Endothelial cell of umbilical vein (primary cell): ENCODE measurements at regions not wholly inside any gene's neighbourhood (a gene's known extent, or its start where the extent isn't known, plus 50 kb on each side); places are given as distances from the start of the nearest gene placed in this dataset.

ENCODE experiments used
- BruUV-seq: library from RNA; stranded (reverse); fragments of 400-500 nt; replicated peaks from 2 replicates; lab custom pipeline; 2021; lab: Mats Ljungman, UMichigan
- CTCF ChIA-PET: fragments of 300-600, 350-600 bp; sonication (Branson Sonifier 250); formaldehyde crosslinking; loops from one replicate; lab custom pipeline; 2021; ENCODE audit warnings: antibody characterized with exemption, inconsistent platforms; lab: Charles Lee
- POLR2A ChIA-PET: fragments of 300-600, 350-600 bp; sonication (Branson Sonifier 250); formaldehyde crosslinking; loops from one replicate; lab custom pipeline; 2021; ENCODE audit warnings: antibody characterized with exemption, inconsistent platforms; lab: Charles Lee
- DNase-seq: peaks from one replicate; pipeline ENCODE4 v3.0.0-alpha.2; 2011; ENCODE audit warnings: low read depth, low spot score
- FAIRE-seq: peaks from 2 replicates; lab custom pipeline; 2011; peaks lifted over from hg19 to GRCh38; lab: Jason Lieb, UNC
- H2AFZ ChIP-seq: 2 replicates; pipeline ENCODE4 v1.6.0; 2012; ENCODE audit warnings: low read depth, low read length, control low read depth, inconsistent platforms
- H3K27ac ChIP-seq: 2 replicates; pipeline ENCODE4 v1.5.1; 2011; ENCODE audit warnings: low read depth, mild to moderate bottlenecking, control low read depth, low read length, moderate library complexity; ENCODE audit not compliant: insufficient read depth
- H3K27me3 ChIP-seq, 2 experiments: 2 replicates each; pipeline versions ENCODE4 v1.6.0 to v1.6.1; 2011; ENCODE audit warnings: low read length in 2 of 2, mixed read lengths in 1 of 2; ENCODE audit not compliant: control insufficient read depth in 2 of 2, insufficient read depth in 2 of 2
- H3K36me3 ChIP-seq, 2 experiments: 2 replicates in 1 of 2; 3 replicates in 1 of 2; pipeline ENCODE4 v1.5.1; 2011; ENCODE audit warnings: low read length in 2 of 2, mild to moderate bottlenecking in 1 of 2, moderate library complexity in 1 of 2; ENCODE audit not compliant: control insufficient read depth in 2 of 2, insufficient read depth in 2 of 2; ENCODE audit errors: extremely low read depth in 1 of 2
- H3K4me1 ChIP-seq: 3 replicates; pipeline ENCODE4 v1.5.1; 2011; ENCODE audit warnings: mild to moderate bottlenecking, low read length; ENCODE audit not compliant: control insufficient read depth, insufficient read depth; ENCODE audit errors: extremely low read depth
- H3K4me2 ChIP-seq: 2 replicates; pipeline ENCODE4 v1.6.1; 2011; ENCODE audit warnings: low read length, control low read depth, mixed read lengths; ENCODE audit not compliant: insufficient read depth
- H3K4me3 ChIP-seq, 3 experiments: fragments of 200-600 bp in 1 of 3; sonication (generic), shearing (Covaris generic) in 1 of 3; replicated peaks in 1 of 3; 2 replicates each; pipeline ENCODE4 v1.5.1; 2011 to 2016; ENCODE audit warnings: control low read depth in 3 of 3, low read length in 3 of 3, mild to moderate bottlenecking in 2 of 3, inconsistent platforms in 1 of 3, low read depth in 1 of 3, moderate library complexity in 1 of 3; ENCODE audit not compliant: insufficient read depth in 1 of 3
- H3K79me2 ChIP-seq: 2 replicates; pipeline ENCODE4 v1.6.0; 2012; ENCODE audit warnings: low read length, inconsistent platforms; ENCODE audit not compliant: control insufficient read depth, insufficient read depth
- H3K9ac ChIP-seq: replicated peaks from 2 replicates; pipeline ENCODE3; 2011; ENCODE audit warnings: low read length, control low read depth; ENCODE audit not compliant: insufficient read depth; ENCODE audit errors: extremely low read depth
- H3K9me1 ChIP-seq: replicated peaks from 3 replicates; pipeline ENCODE4 v1.6.0; 2011; ENCODE audit warnings: mild to moderate bottlenecking, low read length; ENCODE audit not compliant: control insufficient read depth, insufficient read depth; ENCODE audit errors: extremely low read depth
- H3K9me3 ChIP-seq: replicated peaks from 2 replicates; pipeline ENCODE4 v1.5.1; 2012; ENCODE audit warnings: low read length, inconsistent platforms; ENCODE audit not compliant: control insufficient read depth, insufficient read depth
- H4K20me1 ChIP-seq: replicated peaks from 2 replicates; pipeline ENCODE3; 2011; ENCODE audit warnings: mild to moderate bottlenecking, low read length; ENCODE audit not compliant: control insufficient read depth, insufficient read depth; ENCODE audit errors: extremely low read depth
- EZH2 ChIP-seq: IDR thresholded peaks from 2 replicates; pipeline ENCODE4 v1.6.1; 2012; ENCODE audit warnings: borderline replicate concordance, low read depth, mild to moderate bottlenecking, moderate library complexity, low read length, inconsistent platforms; ENCODE audit not compliant: severe bottlenecking
- FOS ChIP-seq: IDR thresholded peaks from 2 replicates; pipeline ENCODE4 v1.6.1; 2011; ENCODE audit warnings: mild to moderate bottlenecking, low read length, moderate library complexity, borderline replicate concordance; ENCODE audit not compliant: insufficient read depth
- GATA2 ChIP-seq: IDR thresholded peaks from 2 replicates; pipeline ENCODE4 v1.7.0; 2011; ENCODE audit warnings: low read depth, mild to moderate bottlenecking, moderate library complexity, mixed read lengths, low read length; ENCODE audit not compliant: insufficient read length, insufficient read depth
- JUN ChIP-seq: IDR thresholded peaks from 2 replicates; pipeline ENCODE4 v1.6.1; 2011; ENCODE audit warnings: borderline replicate concordance, low read depth; ENCODE audit not compliant: insufficient read length, insufficient read depth
- MYC ChIP-seq: IDR thresholded peaks from one replicate; pipeline ENCODE4 v1.6.1; 2011; ENCODE audit warnings: mild to moderate bottlenecking, low read depth, low read length
- POLR2A ChIP-seq: IDR thresholded peaks from 2 replicates; pipeline ENCODE4 v1.6.1; 2012; ENCODE audit warnings: low read depth, mild to moderate bottlenecking, control low read depth, low read length
- POLR2AphosphoS5 ChIP-seq: IDR thresholded peaks from 2 replicates; pipeline ENCODE4 v1.6.1; 2012; ENCODE audit warnings: low read depth, mild to moderate bottlenecking, control low read depth, low read length, moderate library complexity; ENCODE audit not compliant: insufficient read depth
- dilution Hi-C: fragments of 300-500 bp; cut with MboI; formaldehyde crosslinking; loops from one replicate; pipeline ENCODE4 v1.15.0; 2019; ENCODE audit warnings: low sequenced_read_pairs; ENCODE audit not compliant: extremely low pct_ligation_motif_present
- intact Hi-C: fragments of 100-400 bp; cut with micrococcal nuclease; formaldehyde crosslinking; loops from one replicate; pipeline ENCODE4 v1.10.0; 2022
- TF ChIP-seq, protein P1 (sequence below), 2 donors: IDR thresholded peaks; 1 replicate in 1 of 2; 2 replicates in 1 of 2; pipeline ENCODE4 v1.5.1; 2011; ENCODE audit warnings: low read length in 2 of 2, mild to moderate bottlenecking in 2 of 2, moderate library complexity in 2 of 2, control low read depth in 1 of 2, inconsistent platforms in 1 of 2, low read depth in 1 of 2; ENCODE audit not compliant: insufficient read depth in 1 of 2; ENCODE audit errors: extremely low read depth in 1 of 2
- TF ChIP-seq, protein P2 (sequence below): IDR thresholded peaks from 2 replicates; pipeline ENCODE4 v1.6.1; 2011; ENCODE audit not compliant: insufficient read depth, insufficient read length

DNA sequence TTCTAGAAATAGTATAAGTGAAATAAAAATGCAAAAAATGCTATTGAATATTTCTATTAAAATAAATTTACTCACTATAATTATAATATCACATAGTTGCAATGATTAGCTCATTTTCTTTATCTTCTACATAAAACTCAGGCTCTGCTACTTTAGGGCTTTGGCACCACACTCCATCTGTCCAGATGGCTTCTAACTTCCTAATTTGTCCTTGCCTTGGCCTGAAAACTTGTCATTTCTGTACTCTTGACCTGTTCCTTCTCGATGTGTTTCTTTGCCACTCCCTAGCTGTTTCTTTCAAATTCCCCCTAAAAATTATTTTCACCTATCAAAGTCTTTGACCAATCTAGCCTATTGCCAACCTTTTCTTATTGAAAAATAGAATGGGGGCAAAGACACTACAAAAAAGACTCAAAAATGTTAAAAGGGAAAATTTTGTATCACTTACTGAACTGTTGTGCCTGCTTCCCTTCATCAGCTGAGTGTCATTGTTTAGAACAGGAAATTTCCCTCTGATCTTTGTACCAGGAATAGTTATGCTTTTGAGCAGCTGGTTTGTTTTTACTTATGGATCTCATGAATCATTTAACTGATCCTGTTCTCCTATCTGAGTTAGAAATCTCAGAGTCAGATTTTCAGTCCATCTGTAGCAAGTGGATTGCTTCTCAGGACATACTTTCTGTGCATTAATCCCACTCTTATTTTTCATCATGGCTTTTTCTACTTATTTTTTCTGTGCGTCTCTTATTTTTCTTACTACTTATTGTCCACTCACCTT is 279.2 kb upstream of the CNR1 start:
- Histone ChIP-seq H3K27me3 (no peaks in the 10 kb centered on the region), H3K36me3 (no peaks in the 10 kb centered on the region), H3K4me1 (no peaks in the 10 kb centered on the region), H3K27ac (no peak overlapping the region), H3K4me2 (no peak overlapping the region), H3K9ac (no peak overlapping the region), H3K79me2 (no peaks in the 10 kb centered on the region), H3K9me1 (no peaks in the 10 kb centered on the region), H3K9me3 (no peaks in the 10 kb centered on the region), H4K20me1 (no peaks in the 10 kb centered on the region), H3K4me3 (no peak overlapping the region), H2AFZ (no peak overlapping the region)
- FAIRE-seq: no peak
- dilution Hi-C loops (no loop called here), intact Hi-C loops (no loop called here)
- BruUV-seq: no TSS peak
- CTCF ChIA-PET: interaction anchor here (1.0 kb wide), 1 partner anchor 8 kb away, joined by 3 read pairs; no protein-coding TSS in a partner anchor
- DNase-seq: peak; percentile 3
- no peak for TF ChIP-seq EZH2
- TF ChIP-seq POLR2AphosphoS5: no peak
- TF ChIP-seq, protein P1, sequence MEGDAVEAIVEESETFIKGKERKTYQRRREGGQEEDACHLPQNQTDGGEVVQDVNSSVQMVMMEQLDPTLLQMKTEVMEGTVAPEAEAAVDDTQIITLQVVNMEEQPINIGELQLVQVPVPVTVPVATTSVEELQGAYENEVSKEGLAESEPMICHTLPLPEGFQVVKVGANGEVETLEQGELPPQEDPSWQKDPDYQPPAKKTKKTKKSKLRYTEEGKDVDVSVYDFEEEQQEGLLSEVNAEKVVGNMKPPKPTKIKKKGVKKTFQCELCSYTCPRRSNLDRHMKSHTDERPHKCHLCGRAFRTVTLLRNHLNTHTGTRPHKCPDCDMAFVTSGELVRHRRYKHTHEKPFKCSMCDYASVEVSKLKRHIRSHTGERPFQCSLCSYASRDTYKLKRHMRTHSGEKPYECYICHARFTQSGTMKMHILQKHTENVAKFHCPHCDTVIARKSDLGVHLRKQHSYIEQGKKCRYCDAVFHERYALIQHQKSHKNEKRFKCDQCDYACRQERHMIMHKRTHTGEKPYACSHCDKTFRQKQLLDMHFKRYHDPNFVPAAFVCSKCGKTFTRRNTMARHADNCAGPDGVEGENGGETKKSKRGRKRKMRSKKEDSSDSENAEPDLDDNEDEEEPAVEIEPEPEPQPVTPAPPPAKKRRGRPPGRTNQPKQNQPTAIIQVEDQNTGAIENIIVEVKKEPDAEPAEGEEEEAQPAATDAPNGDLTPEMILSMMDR (IDR thresholded peaks at IDR 0.05; ENCODE audit: extremely low read depth in 1 of 2, insufficient read depth in 1 of 2, low read depth in 1 of 2, low read length in 2 of 2): no peak
- TF ChIP-seq MYC: no peak
- no peak for TF ChIP-seq FOS
- no peak for TF ChIP-seq GATA2
- no peak for TF ChIP-seq POLR2A
- no peak for TF ChIP-seq JUN
- TF ChIP-seq, protein P2, sequence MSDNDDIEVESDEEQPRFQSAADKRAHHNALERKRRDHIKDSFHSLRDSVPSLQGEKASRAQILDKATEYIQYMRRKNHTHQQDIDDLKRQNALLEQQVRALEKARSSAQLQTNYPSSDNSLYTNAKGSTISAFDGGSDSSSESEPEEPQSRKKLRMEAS: no peak
- POLR2A ChIA-PET: no interaction called here
